Karpas-422 (cell line): ENCODE measurements at regions not wholly inside any gene's neighbourhood (a gene's known extent, or its start where the extent isn't known, plus 50 kb on each side); places are given as distances from the start of the nearest gene placed in this dataset.

Source experiments
- DNase-seq: peaks from one replicate; pipeline ENCODE4 v3.0.0-alpha.2; 2015
- H2AFZ ChIP-seq: fragments of 200-600 bp; sonication (generic); 2 replicates; pipeline ENCODE4 v1.6.1; 2014; ENCODE audit warnings: antibody characterized with exemption, low read length, mixed read lengths
- H3K27ac ChIP-seq: fragments of 200-600 bp; sonication (generic); 2 replicates; pipeline ENCODE4 v1.5.1; 2014; ENCODE audit warnings: mild to moderate bottlenecking, low read length, moderate library complexity
- H3K27me3 ChIP-seq: fragments of 200-600 bp; sonication (generic); 2 replicates; pipeline ENCODE4 v1.6.1; 2014; ENCODE audit warnings: low read length, mixed read lengths
- H3K36me3 ChIP-seq: fragments of 200-600 bp; sonication (generic); 2 replicates; pipeline ENCODE4 v1.6.1; 2014; ENCODE audit warnings: low read length, mixed read lengths; ENCODE audit not compliant: insufficient read depth
- H3K4me1 ChIP-seq: fragments of 200-600 bp; sonication (generic); 2 replicates; pipeline ENCODE4 v1.6.1; 2014; ENCODE audit warnings: mild to moderate bottlenecking, low read length, mixed read lengths
- H3K4me2 ChIP-seq: fragments of 200-600 bp; sonication (generic); 2 replicates; pipeline ENCODE4 v1.6.1; 2014; ENCODE audit warnings: low read length, low read depth, mild to moderate bottlenecking; ENCODE audit not compliant: poor library complexity, severe bottlenecking
- H3K4me3 ChIP-seq: fragments of 200-600 bp; sonication (generic); 2 replicates; pipeline ENCODE4 v1.5.1; 2014; ENCODE audit warnings: mild to moderate bottlenecking, antibody characterized with exemption, low read length, mixed read lengths
- H3K79me2 ChIP-seq: fragments of 200-600 bp; sonication (generic); 2 replicates; pipeline ENCODE4 v1.6.1; 2014; ENCODE audit warnings: mild to moderate bottlenecking, low read length, mixed read lengths
- H3K9ac ChIP-seq: fragments of 200-600 bp; sonication (generic); 2 replicates; pipeline ENCODE4 v1.6.0; 2014; ENCODE audit warnings: low read length
- H3K9me2 ChIP-seq: fragments of 200-600 bp; sonication (generic), shearing (Covaris generic); replicated peaks from 2 replicates; pipeline ENCODE4 v1.6.0; 2014; ENCODE audit warnings: mild to moderate bottlenecking, low read length, moderate library complexity; ENCODE audit not compliant: insufficient read depth
- H3K9me3 ChIP-seq: fragments of 300-700, 200-600 bp; sonication (generic); 2 replicates; pipeline ENCODE4 v1.6.1; 2014; ENCODE audit warnings: low read length, mixed read lengths
- H4K20me1 ChIP-seq: fragments of 200-600 bp; sonication (generic); 2 replicates; pipeline ENCODE4 v1.6.1; 2014; ENCODE audit warnings: mild to moderate bottlenecking, antibody characterized with exemption, low read length, low read depth; ENCODE audit not compliant: insufficient read depth

- H3K9me2 ChIP-seq, result no peaks in the 10 kb centered on the region
- H3K27me3 ChIP-seq, result no peaks in the 10 kb centered on the region
- H3K9ac ChIP-seq, result no peak overlapping the region
- no peak for DNase-seq
- H3K4me1 ChIP-seq, result no peaks in the 10 kb centered on the region
- H3K4me3 ChIP-seq, result no peak overlapping the region
- H3K4me2 ChIP-seq, result no peak overlapping the region
- H3K9me3 ChIP-seq, result no peaks in the 10 kb centered on the region
- no peak overlapping the region for H2AFZ ChIP-seq
- H3K36me3 ChIP-seq, result no peaks in the 10 kb centered on the region
- H3K79me2 ChIP-seq, result no peaks in the 10 kb centered on the region
- no peak overlapping the region for H3K27ac ChIP-seq
- no peaks in the 10 kb centered on the region for H4K20me1 ChIP-seq
These were observed 58.3 kb upstream of the EGFR start for GRCh38 chr7:54960517-54960916.

DNA sequence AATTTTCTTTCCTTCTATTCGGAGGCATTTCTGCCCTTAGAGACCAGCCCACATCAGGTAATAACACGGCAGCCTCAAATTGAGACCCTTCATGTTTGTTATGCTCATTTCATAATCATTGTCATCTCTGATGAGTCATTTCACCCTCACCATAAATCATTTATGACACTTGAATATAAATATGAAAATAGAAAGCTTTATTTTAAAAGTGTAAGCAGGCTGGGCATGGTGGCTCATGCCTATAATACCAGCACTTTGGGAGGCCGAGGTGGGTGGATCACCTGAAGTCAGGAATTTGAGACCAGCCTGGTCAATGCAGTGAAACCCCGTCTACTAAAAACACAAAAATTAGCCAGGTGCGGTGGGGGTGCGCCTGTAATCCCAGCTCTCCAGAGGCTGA, 57.4 kb upstream of the EGFR start:
- Histone ChIP-seq H3K9me3 (no peaks in the 10 kb centered on the region), H4K20me1 (no peaks in the 10 kb centered on the region), H3K9ac (no peak overlapping the region), H3K36me3 (no peaks in the 10 kb centered on the region), H3K9me2 (no peaks in the 10 kb centered on the region), H3K79me2 (no peaks in the 10 kb centered on the region), H2AFZ (no peak overlapping the region), H3K27me3 (no peaks in the 10 kb centered on the region), H3K4me1 (no peaks in the 10 kb centered on the region), H3K4me3 (no peak overlapping the region), H3K4me2 (no peak overlapping the region), H3K27ac (no peak overlapping the region)
- DNase-seq, result no peak

DNA sequence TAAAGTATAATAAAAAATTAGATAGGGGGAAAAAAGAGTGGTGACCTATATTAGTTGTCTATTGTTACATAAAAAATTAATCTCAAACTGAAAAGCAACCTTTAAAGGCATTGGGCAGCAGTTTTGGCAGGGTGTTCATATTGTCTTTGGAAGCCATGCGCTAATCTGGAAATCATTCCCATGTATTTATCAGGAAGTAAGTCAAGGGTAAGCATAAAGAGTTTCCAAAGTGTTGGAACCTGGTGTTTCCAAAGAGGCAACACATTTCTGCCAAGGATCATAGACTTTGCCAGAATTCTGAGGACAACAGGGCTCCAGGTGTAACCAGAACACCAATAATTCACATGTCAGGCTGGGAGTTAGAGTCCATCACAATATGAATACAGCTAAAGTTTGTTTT, 55.7 kb upstream of the EGFR start:
- Histone ChIP-seq H3K4me2 (no peak overlapping the region), H3K27me3 (no peaks in the 10 kb centered on the region), H3K36me3 (no peaks in the 10 kb centered on the region), H3K27ac (no peak overlapping the region), H4K20me1 (no peaks in the 10 kb centered on the region), H3K9me2 (no peaks in the 10 kb centered on the region), H3K4me1 (no peaks in the 10 kb centered on the region), H3K4me3 (no peak overlapping the region), H3K9ac (no peak overlapping the region), H2AFZ (no peak overlapping the region), H3K9me3 (no peaks in the 10 kb centered on the region), H3K79me2 (no peaks in the 10 kb centered on the region)
- DNase-seq, result no peak

GRCh38 chr7:54964136-54964535, 54.7 kb upstream of the EGFR start:
- H3K4me3 ChIP-seq, result no peak overlapping the region
- H3K9me3 ChIP-seq, result no peaks in the 10 kb centered on the region
- no peaks in the 10 kb centered on the region for H4K20me1 ChIP-seq
- H3K79me2 ChIP-seq, result no peaks in the 10 kb centered on the region
- no peak overlapping the region for H3K27ac ChIP-seq
- DNase-seq, result no peak
- H3K36me3 ChIP-seq, result no peaks in the 10 kb centered on the region
- no peak overlapping the region for H3K4me2 ChIP-seq
- H3K4me1 ChIP-seq, result no peaks in the 10 kb centered on the region
- no peaks in the 10 kb centered on the region for H3K9me2 ChIP-seq
- no peak overlapping the region for H3K9ac ChIP-seq
- no peak overlapping the region for H2AFZ ChIP-seq
- H3K27me3 ChIP-seq, result no peaks in the 10 kb centered on the region

GRCh38 chr7:54967377-54967776, 51.4 kb upstream of the EGFR start:
- DNase-seq, result no peak
- Histone ChIP-seq H3K79me2 (no peaks in the 10 kb centered on the region), H3K9me2 (no peaks in the 10 kb centered on the region), H3K36me3 (no peaks in the 10 kb centered on the region), H3K9ac (no peak overlapping the region), H3K9me3 (no peaks in the 10 kb centered on the region), H3K27me3 (no peaks in the 10 kb centered on the region), H3K4me3 (no peak overlapping the region), H3K4me2 (no peak overlapping the region), H4K20me1 (no peaks in the 10 kb centered on the region), H3K27ac (no peak overlapping the region), H2AFZ (no peak overlapping the region), H3K4me1 (no peaks in the 10 kb centered on the region)

DNA sequence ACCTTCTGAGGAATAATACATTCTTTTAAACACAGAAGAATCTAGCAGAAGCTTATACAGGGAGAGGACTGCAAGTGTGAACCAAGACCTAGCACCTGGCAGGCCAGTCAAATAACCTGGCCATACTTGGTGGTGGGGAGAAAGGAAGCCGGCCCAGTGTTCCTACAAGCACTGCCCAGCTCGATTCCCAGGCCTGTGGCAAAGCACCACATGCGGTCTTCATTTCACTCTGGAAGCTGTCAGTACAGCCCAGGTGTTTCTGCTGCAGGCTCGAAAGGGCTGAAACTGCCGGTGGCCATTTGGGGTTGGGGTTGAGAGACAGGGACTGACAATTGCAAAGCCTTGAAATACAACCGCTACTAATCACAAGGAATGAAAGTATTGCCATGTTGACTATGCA, 50.8 kb upstream of the EGFR start:
- Histone ChIP-seq H3K4me2 (no peak overlapping the region), H3K79me2 (no peaks in the 10 kb centered on the region), H3K4me3 (no peak overlapping the region), H3K27ac (no peak overlapping the region), H3K9ac (no peak overlapping the region), H3K9me3 (0 out of 2 replicates have a peak, but pooled peaks cover 2% of the 10 kb centered on the region), H3K4me1 (no peaks in the 10 kb centered on the region), H3K27me3 (no peaks in the 10 kb centered on the region), H3K36me3 (no peaks in the 10 kb centered on the region), H3K9me2 (no peaks in the 10 kb centered on the region), H2AFZ (no peak overlapping the region), H4K20me1 (no peaks in the 10 kb centered on the region)
- DNase-seq, result no peak
